HCT116 (cell line): ENCODE measurements at regions not wholly inside any gene's neighbourhood (a gene's known extent, or its start where the extent isn't known, plus 50 kb on each side); places are given as distances from the start of the nearest gene placed in this dataset.
"Not testable (repeated sequence)": the region's sequence is repeated elsewhere in the genome, so short reads cannot be mapped to it uniquely, and the experiment has no call there.

ENCODE experiments used
- CBX3 ChIP-seq: IDR thresholded peaks from 2 replicates; pipeline ENCODE4 v1.6.1; 2012; ENCODE audit warnings: low read depth
- CEBPB ChIP-seq: IDR thresholded peaks from 2 replicates; pipeline ENCODE4 v1.6.1; 2012; ENCODE audit warnings: low read depth
- CTCF ChIP-seq, 3 experiments: fragments of 200-600 bp in 1 of 3; sonication (generic) in 1 of 3; IDR thresholded peaks in 2 of 3; conservative IDR thresholded peaks in 1 of 3; 2 replicates each; pipeline ENCODE4 v1.5.1; 2012 to 2017; ENCODE audit warnings: low read depth in 2 of 3, low read length in 2 of 3, antibody characterized with exemption in 1 of 3, borderline replicate concordance in 1 of 3, control low read depth in 1 of 3, mild to moderate bottlenecking in 1 of 3, mixed read lengths in 1 of 3, mixed run types in 1 of 3, moderate library complexity in 1 of 3; ENCODE audit not compliant: insufficient read depth in 1 of 3
- EZH2 ChIP-seq: fragments of 200-600 bp; sonication (generic); IDR thresholded peaks from 2 replicates; pipeline ENCODE4 v1.6.1; 2017; ENCODE audit warnings: antibody characterized with exemption, mixed run types
- POLR2A ChIP-seq: IDR thresholded peaks from 2 replicates; pipeline ENCODE4 v1.7.0; 2011; ENCODE audit warnings: borderline replicate concordance; ENCODE audit not compliant: insufficient read depth, insufficient read length; ENCODE audit errors: extremely low read depth
- RAD21 ChIP-seq: IDR thresholded peaks from 2 replicates; pipeline ENCODE4 v1.6.1; 2012; ENCODE audit warnings: low read depth, mild to moderate bottlenecking
- SP1 ChIP-seq: IDR thresholded peaks from 2 replicates; pipeline ENCODE4 v1.6.1; 2012; ENCODE audit warnings: low read depth
- TF ChIP-seq, protein P1 (sequence below): IDR thresholded peaks from 2 replicates; pipeline ENCODE4 v1.6.1; 2012
- TF ChIP-seq, protein P2 (sequence below): IDR thresholded peaks from 2 replicates; pipeline ENCODE4 v1.6.1; 2012; ENCODE audit warnings: low read depth
- TF ChIP-seq, protein P3 (sequence below): IDR thresholded peaks from 2 replicates; pipeline ENCODE4 v1.6.1; 2012

DNA sequence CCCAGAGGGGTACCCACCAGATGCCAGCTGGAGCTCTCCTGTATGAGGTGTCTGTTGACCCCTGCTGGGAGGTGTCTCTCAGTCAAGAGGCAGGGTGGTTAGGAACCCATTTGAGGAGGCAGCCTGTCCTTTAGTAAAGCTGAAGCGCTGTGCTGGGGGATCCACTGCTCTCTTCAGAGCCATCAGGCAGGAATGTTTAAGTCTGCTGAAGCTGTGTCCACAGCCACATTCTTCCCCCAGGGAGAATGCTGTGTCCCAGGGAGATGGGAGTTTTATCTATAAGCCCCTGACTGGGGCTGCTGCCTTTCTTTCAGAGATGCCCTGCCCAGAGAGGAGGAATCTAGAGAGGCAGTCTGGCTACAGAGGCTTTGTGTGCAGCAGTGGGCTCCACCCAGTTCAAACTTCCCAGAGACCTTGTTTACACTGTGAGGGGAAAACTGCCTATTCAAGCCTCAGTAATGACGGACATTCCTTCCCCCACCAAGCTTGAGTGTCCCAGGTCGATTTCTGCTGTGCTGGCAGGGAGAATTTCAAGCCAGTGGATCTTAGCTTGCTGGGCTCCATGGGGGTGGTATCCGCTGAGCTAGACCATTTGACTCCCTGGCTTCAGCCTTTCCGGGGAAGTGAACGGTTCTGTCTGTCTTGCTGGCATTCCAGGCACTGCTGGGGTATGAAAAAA, 133.8 kb downstream of the LEPR start:
- TF ChIP-seq POLR2A; CTCF (IDR thresholded peaks at IDR 0.05 in 2 of 3, conservative IDR thresholded peaks at IDR 0.05 in 1 of 3; ENCODE audit: borderline replicate concordance in 1 of 3, insufficient read depth in 1 of 3, low read depth in 2 of 3, low read length in 2 of 3); RAD21; EZH2; CBX3; CEBPB; SP1: not testable (repeated sequence)
- TF ChIP-seq, protein P1, sequence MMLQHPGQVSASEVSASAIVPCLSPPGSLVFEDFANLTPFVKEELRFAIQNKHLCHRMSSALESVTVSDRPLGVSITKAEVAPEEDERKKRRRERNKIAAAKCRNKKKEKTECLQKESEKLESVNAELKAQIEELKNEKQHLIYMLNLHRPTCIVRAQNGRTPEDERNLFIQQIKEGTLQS: not testable (repeated sequence)
- TF ChIP-seq, protein P2, sequence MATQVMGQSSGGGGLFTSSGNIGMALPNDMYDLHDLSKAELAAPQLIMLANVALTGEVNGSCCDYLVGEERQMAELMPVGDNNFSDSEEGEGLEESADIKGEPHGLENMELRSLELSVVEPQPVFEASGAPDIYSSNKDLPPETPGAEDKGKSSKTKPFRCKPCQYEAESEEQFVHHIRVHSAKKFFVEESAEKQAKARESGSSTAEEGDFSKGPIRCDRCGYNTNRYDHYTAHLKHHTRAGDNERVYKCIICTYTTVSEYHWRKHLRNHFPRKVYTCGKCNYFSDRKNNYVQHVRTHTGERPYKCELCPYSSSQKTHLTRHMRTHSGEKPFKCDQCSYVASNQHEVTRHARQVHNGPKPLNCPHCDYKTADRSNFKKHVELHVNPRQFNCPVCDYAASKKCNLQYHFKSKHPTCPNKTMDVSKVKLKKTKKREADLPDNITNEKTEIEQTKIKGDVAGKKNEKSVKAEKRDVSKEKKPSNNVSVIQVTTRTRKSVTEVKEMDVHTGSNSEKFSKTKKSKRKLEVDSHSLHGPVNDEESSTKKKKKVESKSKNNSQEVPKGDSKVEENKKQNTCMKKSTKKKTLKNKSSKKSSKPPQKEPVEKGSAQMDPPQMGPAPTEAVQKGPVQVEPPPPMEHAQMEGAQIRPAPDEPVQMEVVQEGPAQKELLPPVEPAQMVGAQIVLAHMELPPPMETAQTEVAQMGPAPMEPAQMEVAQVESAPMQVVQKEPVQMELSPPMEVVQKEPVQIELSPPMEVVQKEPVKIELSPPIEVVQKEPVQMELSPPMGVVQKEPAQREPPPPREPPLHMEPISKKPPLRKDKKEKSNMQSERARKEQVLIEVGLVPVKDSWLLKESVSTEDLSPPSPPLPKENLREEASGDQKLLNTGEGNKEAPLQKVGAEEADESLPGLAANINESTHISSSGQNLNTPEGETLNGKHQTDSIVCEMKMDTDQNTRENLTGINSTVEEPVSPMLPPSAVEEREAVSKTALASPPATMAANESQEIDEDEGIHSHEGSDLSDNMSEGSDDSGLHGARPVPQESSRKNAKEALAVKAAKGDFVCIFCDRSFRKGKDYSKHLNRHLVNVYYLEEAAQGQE: not testable (repeated sequence)
- TF ChIP-seq, protein P3, sequence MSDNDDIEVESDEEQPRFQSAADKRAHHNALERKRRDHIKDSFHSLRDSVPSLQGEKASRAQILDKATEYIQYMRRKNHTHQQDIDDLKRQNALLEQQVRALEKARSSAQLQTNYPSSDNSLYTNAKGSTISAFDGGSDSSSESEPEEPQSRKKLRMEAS: not testable (repeated sequence)
